Mesenchymal stem cell (in vitro differentiated cells and primary cell): ENCODE measurements at regions not wholly inside any gene's neighbourhood (a gene's known extent, or its start where the extent isn't known, plus 50 kb on each side); places are given as distances from the start of the nearest gene placed in this dataset.

ENCODE experiments used
- DNase-seq: peaks from one replicate; pipeline ENCODE4 v3.0.0-alpha.2; 2013
- H2AFZ ChIP-seq: one replicate; pipeline ENCODE4 v1.6.1; 2013; ENCODE audit warnings: low read depth, mild to moderate bottlenecking, control low read depth, inconsistent platforms, low read length, moderate library complexity
- H2AK5ac ChIP-seq: 2 replicates; pipeline ENCODE4 v1.6.1; 2013; ENCODE audit warnings: low read length, moderate library complexity, mild to moderate bottlenecking, inconsistent platforms; ENCODE audit not compliant: severe bottlenecking
- H2BK120ac ChIP-seq: one replicate; pipeline ENCODE4 v1.6.1; 2013; ENCODE audit warnings: low read depth, mild to moderate bottlenecking, inconsistent platforms, low read length, moderate library complexity
- H2BK12ac ChIP-seq, 2 experiments: one replicate each; pipeline ENCODE4 v1.6.1; 2013; ENCODE audit warnings: inconsistent platforms in 2 of 2, low read length in 2 of 2, mild to moderate bottlenecking in 2 of 2, moderate library complexity in 2 of 2, control low read depth in 1 of 2
- H2BK15ac ChIP-seq: one replicate; pipeline ENCODE4 v1.6.1; 2013; ENCODE audit warnings: mild to moderate bottlenecking, low read depth, inconsistent platforms; ENCODE audit not compliant: poor library complexity, severe bottlenecking
- H2BK5ac ChIP-seq: 2 replicates; pipeline ENCODE4 v1.6.1; 2013; ENCODE audit warnings: low read depth, mild to moderate bottlenecking, low read length, control low read depth, inconsistent platforms; ENCODE audit not compliant: poor library complexity, severe bottlenecking
- H3K14ac ChIP-seq, 2 experiments: one replicate each; pipeline ENCODE4 v1.6.1; 2013; ENCODE audit warnings: inconsistent platforms in 2 of 2, low read length in 2 of 2, control low read depth in 1 of 2, mild to moderate bottlenecking in 1 of 2, moderate library complexity in 1 of 2
- H3K18ac ChIP-seq, 2 experiments: one replicate each; pipeline ENCODE4 v1.6.1; 2013; ENCODE audit warnings: inconsistent platforms in 2 of 2, low read length in 2 of 2, control low read depth in 1 of 2, low read depth in 1 of 2, mild to moderate bottlenecking in 1 of 2
- H3K23ac ChIP-seq, 2 experiments: one replicate each; pipeline ENCODE4 v1.6.1; 2013; ENCODE audit warnings: inconsistent platforms in 2 of 2, low read length in 2 of 2, mild to moderate bottlenecking in 2 of 2, moderate library complexity in 2 of 2, control low read depth in 1 of 2
- H3K27ac ChIP-seq: 2 replicates; pipeline ENCODE4 v1.5.1; 2013; ENCODE audit warnings: mild to moderate bottlenecking, moderate library complexity, low read length, control low read depth, inconsistent platforms; ENCODE audit not compliant: poor library complexity, severe bottlenecking
- H3K27me3 ChIP-seq, 2 experiments: 2 replicates each; pipeline versions ENCODE4 v1.6.1 to v1.7.0; 2013; ENCODE audit warnings: low read length in 2 of 2, mild to moderate bottlenecking in 2 of 2, moderate library complexity in 2 of 2, control low read depth in 1 of 2, inconsistent platforms in 1 of 2; ENCODE audit not compliant: control insufficient read depth in 1 of 2, insufficient read depth in 1 of 2
- H3K36me3 ChIP-seq, 2 experiments: 2 replicates each; pipeline versions ENCODE4 v1.6.1 to v1.7.0; 2013; ENCODE audit warnings: low read length in 2 of 2, control low read depth in 1 of 2, inconsistent platforms in 1 of 2, low read depth in 1 of 2, mild to moderate bottlenecking in 1 of 2; ENCODE audit not compliant: insufficient read depth in 2 of 2, control insufficient read depth in 1 of 2
- H3K4ac ChIP-seq, 2 experiments: one replicate each; pipeline ENCODE4 v1.6.1; 2013; ENCODE audit warnings: inconsistent platforms in 2 of 2, low read length in 2 of 2, mild to moderate bottlenecking in 2 of 2, moderate library complexity in 2 of 2, control low read depth in 1 of 2, low read depth in 1 of 2
- H3K4me1 ChIP-seq: 2 replicates; pipeline ENCODE4 v1.6.1; 2013; ENCODE audit warnings: low read depth, low read length, control low read depth; ENCODE audit not compliant: control insufficient read depth, insufficient read depth
- H3K4me2 ChIP-seq: 2 replicates; pipeline ENCODE4 v1.6.1; 2013; ENCODE audit warnings: low read length, mild to moderate bottlenecking, inconsistent platforms; ENCODE audit not compliant: poor library complexity, severe bottlenecking
- H3K4me3 ChIP-seq, 2 experiments: 2 replicates each; pipeline versions ENCODE4 v1.5.1 to v1.7.0; 2013; ENCODE audit warnings: low read length in 2 of 2, mild to moderate bottlenecking in 2 of 2, control low read depth in 1 of 2, low read depth in 1 of 2; ENCODE audit not compliant: insufficient read depth in 1 of 2
- H3K79me1 ChIP-seq: replicated peaks from 2 replicates; pipeline ENCODE4 v1.6.1; 2013; ENCODE audit warnings: mild to moderate bottlenecking, control low read depth, low read length, inconsistent platforms; ENCODE audit not compliant: poor library complexity, severe bottlenecking
- H3K9ac ChIP-seq: 2 replicates; pipeline ENCODE4 v1.7.0; 2013; ENCODE audit warnings: mild to moderate bottlenecking, low read length, moderate library complexity
- H3K9me3 ChIP-seq: 2 replicates; pipeline ENCODE4 v1.7.0; 2013; ENCODE audit warnings: mild to moderate bottlenecking, low read length; ENCODE audit not compliant: control insufficient read depth
- H4K8ac ChIP-seq: one replicate; pipeline ENCODE4 v1.6.1; 2013; ENCODE audit warnings: inconsistent platforms, mild to moderate bottlenecking, low read length, moderate library complexity
- H4K91ac ChIP-seq: one replicate; pipeline ENCODE4 v1.6.1; 2013; ENCODE audit warnings: mild to moderate bottlenecking, low read length, inconsistent platforms
- WGBS: methylation state at CpG from one replicate; pipeline ENCODE4 v1.1.7; 2013; ENCODE audit warnings: mixed read lengths; 5-methylcytosine and 5-hydroxymethylcytosine counted together

DNA sequence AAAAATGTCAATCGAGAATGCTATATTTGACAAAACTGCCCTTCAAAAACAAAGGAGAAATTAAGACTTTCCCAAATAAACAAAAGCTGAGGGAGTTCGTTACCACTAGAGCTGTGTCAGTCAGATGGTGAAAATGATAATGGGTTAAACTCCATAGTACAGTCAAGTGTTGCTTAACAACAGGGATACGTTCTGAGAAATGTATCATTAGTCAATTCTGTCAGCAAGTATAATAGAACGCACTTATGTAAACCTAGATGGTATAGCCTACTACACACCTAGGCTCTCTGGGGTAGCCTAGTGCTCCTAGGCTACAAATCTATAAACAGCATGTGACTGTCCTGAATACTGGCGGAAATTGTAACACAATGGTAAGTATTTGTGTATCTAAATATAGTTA is 138.7 kb downstream of the DRD1 start:
- Histone ChIP-seq H3K4ac (no peak overlapping the region), H3K36me3 (no peaks in the 10 kb centered on the region), H3K18ac (no peak overlapping the region), H2BK5ac (no peak overlapping the region), H3K4me2 (no peak overlapping the region), H3K79me1 (no peaks in the 10 kb centered on the region), H4K8ac (no peak overlapping the region), H3K4me3 (no peak overlapping the region), H3K27ac (no peak overlapping the region), H3K14ac (no peak overlapping the region), H3K23ac (no peak overlapping the region), H2AFZ (no peak overlapping the region), H2BK15ac (no peak overlapping the region), H2BK12ac (no peak overlapping the region), H3K9ac (no peak overlapping the region), H3K9me3 (no peaks in the 10 kb centered on the region), H2AK5ac (no peak overlapping the region), H3K4me1 (no peaks in the 10 kb centered on the region), H2BK120ac (no peak overlapping the region), H3K27me3 (peaks cover 0 to 7% of the 10 kb centered on the region in 2 experiments), H4K91ac (no peak overlapping the region)
- no peak for DNase-seq
- WGBS, result 59% methylated on average over 3 of the region's 5 CpGs

DNA sequence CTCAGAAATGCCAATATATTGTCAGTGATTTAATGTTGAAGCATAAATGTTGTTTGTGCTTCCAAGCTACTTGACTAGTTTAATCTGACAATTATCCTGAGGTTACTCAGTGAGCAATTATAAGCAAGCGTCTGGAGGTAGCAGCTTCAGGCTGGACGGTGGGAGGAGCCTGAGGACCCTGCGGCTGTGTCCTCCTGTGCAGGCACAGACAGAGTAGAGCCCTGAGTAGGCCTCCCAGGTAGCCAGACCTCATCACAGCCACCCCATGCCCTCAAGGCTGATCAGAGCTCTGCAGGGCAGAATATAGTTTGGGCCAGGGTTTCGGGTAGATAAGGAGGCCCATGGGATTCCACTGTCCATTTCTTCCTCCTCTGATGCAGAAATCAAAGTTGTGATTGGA is 153.6 kb downstream of the DRD1 start:
- Histone ChIP-seq H2BK5ac (no peak overlapping the region), H3K36me3 (no peaks in the 10 kb centered on the region)
- 63% methylated on average over 4 of the region's 4 CpGs for WGBS

DNA sequence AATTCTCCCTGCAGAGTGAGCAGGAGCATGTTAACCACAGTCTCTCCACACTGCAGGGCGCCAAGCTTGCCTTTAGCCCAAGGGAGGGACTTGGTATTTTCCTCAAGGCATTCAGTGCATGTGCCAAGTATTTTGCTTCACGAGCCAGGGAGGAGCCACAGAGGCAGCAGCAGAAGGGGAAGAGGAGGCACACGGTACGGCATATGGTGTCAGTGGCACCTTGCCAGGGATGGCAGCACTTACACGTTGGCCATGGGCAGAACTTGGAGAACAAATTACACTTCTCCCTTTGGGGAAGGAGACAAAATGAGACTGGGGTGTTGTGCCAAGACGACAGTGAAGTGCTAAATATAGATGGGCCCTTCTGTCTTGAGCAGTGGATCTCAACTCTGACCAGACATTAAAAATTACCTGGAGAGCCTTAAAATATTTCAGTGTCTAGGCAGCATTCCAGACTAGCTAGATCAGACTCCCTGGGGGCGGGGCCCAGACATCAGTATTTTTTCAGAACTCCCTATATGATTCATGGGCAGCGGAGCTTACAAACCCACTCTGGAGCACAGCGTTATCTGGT is 155.8 kb downstream of the DRD1 start:
- no peak overlapping the region for H4K91ac ChIP-seq
- no peak overlapping the region for H2BK15ac ChIP-seq
- H3K36me3 ChIP-seq, result no peaks in the 10 kb centered on the region
- no peak overlapping the region for H3K18ac ChIP-seq
- H3K9me3 ChIP-seq, result no peaks in the 10 kb centered on the region
- H3K4me2 ChIP-seq, result no peak overlapping the region
- no peak overlapping the region for H4K8ac ChIP-seq
- peaks cover 2% of the 10 kb centered on the region for H3K4me1 ChIP-seq
- H3K9ac ChIP-seq, result no peak overlapping the region
- peak overlapping the region; percentile 20 to 41 for H3K4me3 ChIP-seq
- H3K27ac ChIP-seq, result peak overlapping the region; percentile 91
- H2BK5ac ChIP-seq, result peak overlapping the region; percentile 81
- H3K23ac ChIP-seq, result no peak overlapping the region
- no peaks in the 10 kb centered on the region for H3K27me3 ChIP-seq
- H3K14ac ChIP-seq, result no peak overlapping the region
- H3K79me1 ChIP-seq, result no peaks in the 10 kb centered on the region
- H2AFZ ChIP-seq, result no peak overlapping the region
- WGBS, result 79% methylated on average over 8 of the region's 9 CpGs
- no peak overlapping the region for H3K4ac ChIP-seq
- DNase-seq, result no peak
- no peak overlapping the region for H2AK5ac ChIP-seq
- H2BK120ac ChIP-seq, result no peak overlapping the region
- no peak overlapping the region for H2BK12ac ChIP-seq

More for the DNA sequence above, 153.6 kb downstream of the DRD1 start:
- Histone ChIP-seq H3K4me2 (no peak overlapping the region), H3K18ac (no peak overlapping the region), H2AK5ac (no peak overlapping the region), H3K4me3 (no peak overlapping the region), H3K79me1 (no peaks in the 10 kb centered on the region), H2AFZ (no peak overlapping the region), H3K9ac (no peak overlapping the region), H2BK12ac (no peak overlapping the region), H3K4me1 (peaks cover 2% of the 10 kb centered on the region), H2BK15ac (no peak overlapping the region), H4K91ac (no peak overlapping the region), H3K9me3 (peaks cover 17% of the 10 kb centered on the region), H3K27me3 (no peaks in the 10 kb centered on the region), H3K4ac (no peak overlapping the region), H2BK120ac (no peak overlapping the region), H3K14ac (no peak overlapping the region), H3K23ac (no peak overlapping the region), H4K8ac (no peak overlapping the region), H3K27ac (no peak overlapping the region)
- no peak for DNase-seq

DNA sequence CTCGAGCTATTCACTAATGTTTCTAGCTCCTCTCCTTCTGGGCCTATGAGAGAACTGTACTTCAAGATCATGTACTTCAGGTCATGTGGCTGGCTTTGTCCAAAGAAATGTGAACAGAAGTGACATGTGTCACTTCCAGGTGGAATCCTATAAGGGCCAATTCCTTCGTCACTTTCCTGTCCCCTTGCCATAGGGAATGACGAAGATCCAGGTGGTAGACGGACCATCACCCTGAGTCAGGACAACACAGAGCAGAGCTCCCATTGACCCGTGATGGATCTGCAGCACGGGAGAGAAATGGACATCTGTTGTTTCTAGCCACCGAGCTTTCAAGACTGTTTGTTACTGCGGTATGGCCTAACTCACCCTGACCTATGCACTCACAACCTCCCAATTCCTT is 157.0 kb downstream of the DRD1 start:
- no peaks in the 10 kb centered on the region for H3K9me3 ChIP-seq
- no peaks in the 10 kb centered on the region for H3K36me3 ChIP-seq
- H2BK12ac ChIP-seq, result no peak overlapping the region
- DNase-seq, result no peak
- H3K4me3 ChIP-seq, result no peak overlapping the region
- peaks cover 2% of the 10 kb centered on the region for H3K4me1 ChIP-seq
- H2BK120ac ChIP-seq, result no peak overlapping the region
- H2BK5ac ChIP-seq, result no peak overlapping the region
- H4K91ac ChIP-seq, result no peak overlapping the region
- 79% methylated on average over 8 of the region's 8 CpGs for WGBS
- no peak overlapping the region for H3K9ac ChIP-seq
- H3K27me3 ChIP-seq, result no peaks in the 10 kb centered on the region
- no peak overlapping the region for H3K4me2 ChIP-seq
- H3K27ac ChIP-seq, result no peak overlapping the region
- no peak overlapping the region for H4K8ac ChIP-seq
- H3K79me1 ChIP-seq, result no peaks in the 10 kb centered on the region
- H3K23ac ChIP-seq, result no peak overlapping the region
- no peak overlapping the region for H2AFZ ChIP-seq
- no peak overlapping the region for H2AK5ac ChIP-seq
- no peak overlapping the region for H2BK15ac ChIP-seq
- no peak overlapping the region for H3K14ac ChIP-seq
- H3K18ac ChIP-seq, result no peak overlapping the region
- H3K4ac ChIP-seq, result no peak overlapping the region
